HEK293 (cell line): ENCODE measurements at regions not wholly inside any gene's neighbourhood (a gene's known extent, or its start where the extent isn't known, plus 50 kb on each side); places are given as distances from the start of the nearest gene placed in this dataset.

Experiments used
- CTCF ChIA-PET: fragments of 350-600 bp; formaldehyde crosslinking; extraction: SDS; loops from one replicate; lab custom pipeline; 2021; ENCODE audit warnings: antibody characterized with exemption; lab: Yijun Ruan, JAX
- POLR2A ChIA-PET: fragments of 300-600 bp; formaldehyde crosslinking; extraction: SDS; loops from one replicate; lab custom pipeline; 2020; ENCODE audit warnings: antibody characterized with exemption, inconsistent platforms; lab: Yijun Ruan, JAX
- H3K27ac ChIP-seq: fragments of 200-500 bp; sonication (Bioruptor generic); 2 replicates; pipeline ENCODE4 v1.5.1; 2014; ENCODE audit warnings: low read depth, low read length, control low read depth, inconsistent platforms; ENCODE audit errors: extremely low read depth
- H3K36me3 ChIP-seq, 2 experiments: fragments of 200-500 bp in 1 of 2; sonication (Bioruptor generic) in 1 of 2; 1 replicate in 1 of 2; 2 replicates in 1 of 2; pipeline ENCODE4 v1.5.1; 2014 to 2017; ENCODE audit warnings: inconsistent platforms in 2 of 2, low read length in 2 of 2; ENCODE audit not compliant: control insufficient read depth in 2 of 2, insufficient read depth in 1 of 2
- H3K4me1 ChIP-seq: fragments of 200-500 bp; sonication (Bioruptor generic); 2 replicates; pipeline ENCODE4 v1.5.1; 2014; ENCODE audit warnings: mild to moderate bottlenecking, low read length, inconsistent platforms; ENCODE audit not compliant: control insufficient read depth, insufficient read depth
- H3K4me3 ChIP-seq: 2 replicates; pipeline ENCODE4 v1.5.1; 2011; ENCODE audit warnings: low read depth, mild to moderate bottlenecking, control low read depth, low read length, moderate library complexity
- H3K9me3 ChIP-seq: fragments of 200-500 bp; sonication (Bioruptor generic); 2 replicates; pipeline ENCODE4 v1.5.1; 2014; ENCODE audit warnings: low read depth, low read length, inconsistent platforms; ENCODE audit not compliant: control insufficient read depth, insufficient read depth
- BCL11B ChIP-seq: fragments of 450-650 bp; formaldehyde crosslinking; IDR thresholded peaks from 2 replicates; pipeline ENCODE4 v1.5.1; 2016; ENCODE audit warnings: low read depth, missing biosample characterization, missing genetic modification characterization
- GFI1B ChIP-seq: fragments of 450-650 bp; formaldehyde crosslinking; IDR thresholded peaks from 2 replicates; pipeline ENCODE4 v1.5.1; 2016; ENCODE audit warnings: missing biosample characterization, missing genetic modification characterization
- GLIS1 ChIP-seq: fragments of 450-650 bp; formaldehyde crosslinking; IDR thresholded peaks from 2 replicates; pipeline ENCODE4 v1.5.1; 2016; ENCODE audit warnings: missing biosample characterization, missing genetic modification characterization
- IKZF3 ChIP-seq: fragments of 450-650 bp; IDR thresholded peaks from 2 replicates; pipeline ENCODE4 v1.5.0; 2018; ENCODE audit warnings: missing biosample characterization, mild to moderate bottlenecking, missing genetic modification characterization, moderate library complexity
- KLF1 ChIP-seq: fragments of 450-650 bp; formaldehyde crosslinking; IDR thresholded peaks from 2 replicates; pipeline ENCODE4 v1.5.1; 2016; ENCODE audit warnings: missing biosample characterization, missing genetic modification characterization
- KLF9 ChIP-seq: fragments of 450-650 bp; formaldehyde crosslinking; IDR thresholded peaks from 2 replicates; pipeline ENCODE4 v1.5.1; 2016; ENCODE audit warnings: missing biosample characterization, missing genetic modification characterization, low read depth
- SP7 ChIP-seq: fragments of 450-650 bp; formaldehyde crosslinking; IDR thresholded peaks from 2 replicates; pipeline ENCODE4 v1.5.1; 2016; ENCODE audit warnings: missing biosample characterization, missing genetic modification characterization
- WT1 ChIP-seq: fragments of 450-650 bp; formaldehyde crosslinking; IDR thresholded peaks from 2 replicates; pipeline ENCODE4 v1.5.1; 2016; ENCODE audit warnings: missing biosample characterization, missing genetic modification characterization
- YY2 ChIP-seq: fragments of 450-650 bp; formaldehyde crosslinking; IDR thresholded peaks from 2 replicates; pipeline ENCODE4 v1.5.1; 2016; ENCODE audit warnings: missing biosample characterization, missing genetic modification characterization
- ZNF112 ChIP-seq: fragments of 450-650 bp; formaldehyde crosslinking; IDR thresholded peaks from 2 replicates; pipeline ENCODE4 v1.5.0; 2017; ENCODE audit warnings: missing biosample characterization, missing genetic modification characterization
- ZNF138 ChIP-seq: fragments of 450-650 bp; formaldehyde crosslinking; IDR thresholded peaks from 2 replicates; pipeline ENCODE4 v1.5.1; 2016; ENCODE audit warnings: missing biosample characterization, missing genetic modification characterization, borderline replicate concordance
- ZNF140 ChIP-seq: fragments of 450-650 bp; formaldehyde crosslinking; IDR thresholded peaks from 2 replicates; pipeline ENCODE4 v1.5.1; 2016; ENCODE audit warnings: missing biosample characterization, missing genetic modification characterization
- ZNF221 ChIP-seq: fragments of 450-650 bp; formaldehyde crosslinking; IDR thresholded peaks from 2 replicates; pipeline ENCODE4 v1.5.1; 2017; ENCODE audit warnings: missing biosample characterization, missing genetic modification characterization, borderline replicate concordance
- ZNF24 ChIP-seq: fragments of 450-650 bp; formaldehyde crosslinking; IDR thresholded peaks from 2 replicates; pipeline ENCODE4 v1.5.1; 2016; ENCODE audit warnings: missing biosample characterization, missing genetic modification characterization
- ZNF292 ChIP-seq: fragments of 450-650 bp; formaldehyde crosslinking; IDR thresholded peaks from 2 replicates; pipeline ENCODE4 v1.5.1; 2016; ENCODE audit warnings: low read depth, missing biosample characterization, missing genetic modification characterization, borderline replicate concordance
- ZNF324 ChIP-seq: fragments of 450-650 bp; formaldehyde crosslinking; IDR thresholded peaks from 2 replicates; pipeline ENCODE4 v1.5.1; 2016; ENCODE audit warnings: missing biosample characterization, missing genetic modification characterization
- ZNF335 ChIP-seq: fragments of 450-650 bp; formaldehyde crosslinking; conservative IDR thresholded peaks from 2 replicates; pipeline ENCODE4 v1.5.1; 2016; ENCODE audit warnings: missing biosample characterization, missing genetic modification characterization
- ZNF660 ChIP-seq: fragments of 450-650 bp; IDR thresholded peaks from 2 replicates; pipeline ENCODE4 v1.5.1; 2018; ENCODE audit warnings: missing biosample characterization, mild to moderate bottlenecking, missing genetic modification characterization
- ZNF791 ChIP-seq: fragments of 450-650 bp; formaldehyde crosslinking; IDR thresholded peaks from 2 replicates; pipeline ENCODE4 v1.5.1; 2016; ENCODE audit warnings: missing biosample characterization, missing genetic modification characterization
- ZNF830 ChIP-seq: fragments of 450-650 bp; IDR thresholded peaks from 2 replicates; pipeline ENCODE4 v1.5.0; 2018; ENCODE audit warnings: missing biosample characterization, missing genetic modification characterization, low read depth, mild to moderate bottlenecking, moderate library complexity
- TF ChIP-seq, protein P1 (sequence below): fragments of 450-650 bp; formaldehyde crosslinking; IDR thresholded peaks from 2 replicates; pipeline ENCODE4 v1.5.1; 2016; ENCODE audit warnings: missing biosample characterization, missing genetic modification characterization
- TF ChIP-seq, protein P2 (sequence below): fragments of 450-650 bp; formaldehyde crosslinking; IDR thresholded peaks from 2 replicates; pipeline ENCODE4 v1.5.1; 2016; ENCODE audit warnings: missing biosample characterization, missing genetic modification characterization, borderline replicate concordance
- TF ChIP-seq, protein P3 (sequence below): fragments of 450-650 bp; formaldehyde crosslinking; IDR thresholded peaks from 2 replicates; pipeline ENCODE4 v1.5.1; 2016; ENCODE audit warnings: missing biosample characterization, missing genetic modification characterization

DNA sequence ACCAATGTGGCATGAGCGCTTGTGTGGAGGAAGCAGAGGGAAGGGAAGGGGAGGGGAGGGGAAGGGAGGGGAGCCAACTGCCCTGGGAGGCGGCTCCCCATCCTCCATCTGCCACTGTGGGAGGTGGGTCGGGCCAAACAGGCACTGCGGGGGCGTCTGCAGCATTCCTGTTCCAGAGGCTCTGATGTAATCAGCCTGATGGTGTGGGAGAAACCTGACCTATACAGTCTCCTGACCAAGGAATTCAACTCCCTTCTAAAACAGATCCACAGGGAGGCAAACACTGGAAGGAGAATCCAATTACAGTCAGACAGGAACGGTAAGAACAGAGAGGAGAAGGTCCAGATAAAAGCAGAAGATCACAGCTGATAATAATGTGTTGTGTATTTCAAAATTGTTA, 88.8 kb downstream of the CD8B2 start (continued):
- TF ChIP-seq, protein P1, sequence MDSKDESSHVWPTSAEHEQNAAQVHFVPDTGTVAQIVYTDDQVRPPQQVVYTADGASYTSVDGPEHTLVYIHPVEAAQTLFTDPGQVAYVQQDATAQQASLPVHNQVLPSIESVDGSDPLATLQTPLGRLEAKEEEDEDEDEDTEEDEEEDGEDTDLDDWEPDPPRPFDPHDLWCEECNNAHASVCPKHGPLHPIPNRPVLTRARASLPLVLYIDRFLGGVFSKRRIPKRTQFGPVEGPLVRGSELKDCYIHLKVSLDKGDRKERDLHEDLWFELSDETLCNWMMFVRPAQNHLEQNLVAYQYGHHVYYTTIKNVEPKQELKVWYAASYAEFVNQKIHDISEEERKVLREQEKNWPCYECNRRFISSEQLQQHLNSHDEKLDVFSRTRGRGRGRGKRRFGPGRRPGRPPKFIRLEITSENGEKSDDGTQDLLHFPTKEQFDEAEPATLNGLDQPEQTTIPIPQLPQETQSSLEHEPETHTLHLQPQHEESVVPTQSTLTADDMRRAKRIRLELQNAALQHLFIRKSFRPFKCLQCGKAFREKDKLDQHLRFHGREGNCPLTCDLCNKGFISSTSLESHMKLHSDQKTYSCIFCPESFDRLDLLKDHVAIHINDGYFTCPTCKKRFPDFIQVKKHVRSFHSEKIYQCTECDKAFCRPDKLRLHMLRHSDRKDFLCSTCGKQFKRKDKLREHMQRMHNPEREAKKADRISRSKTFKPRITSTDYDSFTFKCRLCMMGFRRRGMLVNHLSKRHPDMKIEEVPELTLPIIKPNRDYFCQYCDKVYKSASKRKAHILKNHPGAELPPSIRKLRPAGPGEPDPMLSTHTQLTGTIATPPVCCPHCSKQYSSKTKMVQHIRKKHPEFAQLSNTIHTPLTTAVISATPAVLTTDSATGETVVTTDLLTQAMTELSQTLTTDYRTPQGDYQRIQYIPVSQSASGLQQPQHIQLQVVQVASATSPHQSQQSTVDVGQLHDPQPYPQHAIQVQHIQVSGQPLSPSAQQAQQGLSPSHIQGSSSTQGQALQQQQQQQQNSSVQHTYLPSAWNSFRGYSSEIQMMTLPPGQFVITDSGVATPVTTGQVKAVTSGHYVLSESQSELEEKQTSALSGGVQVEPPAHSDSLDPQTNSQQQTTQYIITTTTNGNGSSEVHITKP (tag by site-specific recombination), result peak; percentile 69
- 0 out of 2 replicates have a peak, but pooled peaks have one; percentile 40 for TF ChIP-seq WT1 (tag by site-specific recombination)
- TF ChIP-seq ZNF221, result no peak
- TF ChIP-seq GLIS1, result peak; percentile 97
- TF ChIP-seq ZNF140 (tag by site-specific recombination), result no peak
- TF ChIP-seq, protein P2, sequence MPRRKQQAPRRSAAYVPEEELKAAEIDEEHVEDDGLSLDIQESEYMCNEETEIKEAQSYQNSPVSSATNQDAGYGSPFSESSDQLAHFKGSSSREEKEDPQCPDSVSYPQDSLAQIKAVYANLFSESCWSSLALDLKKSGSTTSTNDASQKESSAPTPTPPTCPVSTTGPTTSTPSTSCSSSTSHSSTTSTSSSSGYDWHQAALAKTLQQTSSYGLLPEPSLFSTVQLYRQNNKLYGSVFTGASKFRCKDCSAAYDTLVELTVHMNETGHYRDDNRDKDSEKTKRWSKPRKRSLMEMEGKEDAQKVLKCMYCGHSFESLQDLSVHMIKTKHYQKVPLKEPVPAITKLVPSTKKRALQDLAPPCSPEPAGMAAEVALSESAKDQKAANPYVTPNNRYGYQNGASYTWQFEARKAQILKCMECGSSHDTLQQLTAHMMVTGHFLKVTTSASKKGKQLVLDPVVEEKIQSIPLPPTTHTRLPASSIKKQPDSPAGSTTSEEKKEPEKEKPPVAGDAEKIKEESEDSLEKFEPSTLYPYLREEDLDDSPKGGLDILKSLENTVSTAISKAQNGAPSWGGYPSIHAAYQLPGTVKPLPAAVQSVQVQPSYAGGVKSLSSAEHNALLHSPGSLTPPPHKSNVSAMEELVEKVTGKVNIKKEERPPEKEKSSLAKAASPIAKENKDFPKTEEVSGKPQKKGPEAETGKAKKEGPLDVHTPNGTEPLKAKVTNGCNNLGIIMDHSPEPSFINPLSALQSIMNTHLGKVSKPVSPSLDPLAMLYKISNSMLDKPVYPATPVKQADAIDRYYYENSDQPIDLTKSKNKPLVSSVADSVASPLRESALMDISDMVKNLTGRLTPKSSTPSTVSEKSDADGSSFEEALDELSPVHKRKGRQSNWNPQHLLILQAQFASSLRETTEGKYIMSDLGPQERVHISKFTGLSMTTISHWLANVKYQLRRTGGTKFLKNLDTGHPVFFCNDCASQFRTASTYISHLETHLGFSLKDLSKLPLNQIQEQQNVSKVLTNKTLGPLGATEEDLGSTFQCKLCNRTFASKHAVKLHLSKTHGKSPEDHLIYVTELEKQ, result no peak

DNA sequence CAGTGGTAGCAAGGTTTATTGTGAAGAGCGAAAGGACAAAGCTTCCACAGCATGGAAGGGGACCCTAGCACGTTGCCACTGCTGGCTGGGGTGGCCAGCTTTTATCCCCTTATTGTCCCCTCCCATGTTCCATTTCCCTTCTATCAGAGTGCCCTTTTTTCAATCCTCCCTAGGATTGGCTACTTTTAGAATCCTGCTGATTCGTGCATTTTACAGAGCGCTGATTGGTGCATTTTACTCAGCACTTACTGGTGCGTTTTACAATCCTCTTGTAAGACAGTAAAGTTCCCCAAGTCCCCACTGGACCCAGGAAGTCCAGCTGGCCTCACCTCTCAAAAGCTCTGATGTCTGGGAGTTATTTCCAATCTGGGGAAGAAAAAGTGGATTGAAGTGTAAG, 90.1 kb downstream of the CD8B2 start:
- ChIA-PET CTCF (interaction anchor here (1.2 kb wide), 1 partner anchor 34 kb away, joined by 3 read pairs; no protein-coding TSS in a partner anchor), POLR2A (no interaction called here)
- Histone ChIP-seq H3K9me3 (no peaks in the 10 kb centered on the region), H3K36me3 (no peaks in the 10 kb centered on the region), H3K4me1 (no peaks in the 10 kb centered on the region), H3K4me3 (no peak overlapping the region), H3K27ac (no peak overlapping the region)
- TF ChIP-seq ZNF292 (tag by site-specific recombination), result no peak
- no peak for TF ChIP-seq GFI1B (tag by site-specific recombination)
- TF ChIP-seq ZNF112 (tag by site-specific recombination), result no peak
- TF ChIP-seq ZNF660, result no peak
- TF ChIP-seq SP7 (tag by site-specific recombination), result no peak
- no peak for TF ChIP-seq BCL11B (tag by site-specific recombination)
- TF ChIP-seq ZNF830 (tag by site-specific recombination), result no peak
- TF ChIP-seq KLF9, result no peak
- TF ChIP-seq IKZF3, result no peak
- TF ChIP-seq YY2 (tag by site-specific recombination), result no peak
- no peak for TF ChIP-seq ZNF138 (tag by site-specific recombination)
- TF ChIP-seq ZNF335 (tag by site-specific recombination), result no peak
- TF ChIP-seq ZNF791, result no peak
- no peak for TF ChIP-seq KLF1
- TF ChIP-seq, protein P3, sequence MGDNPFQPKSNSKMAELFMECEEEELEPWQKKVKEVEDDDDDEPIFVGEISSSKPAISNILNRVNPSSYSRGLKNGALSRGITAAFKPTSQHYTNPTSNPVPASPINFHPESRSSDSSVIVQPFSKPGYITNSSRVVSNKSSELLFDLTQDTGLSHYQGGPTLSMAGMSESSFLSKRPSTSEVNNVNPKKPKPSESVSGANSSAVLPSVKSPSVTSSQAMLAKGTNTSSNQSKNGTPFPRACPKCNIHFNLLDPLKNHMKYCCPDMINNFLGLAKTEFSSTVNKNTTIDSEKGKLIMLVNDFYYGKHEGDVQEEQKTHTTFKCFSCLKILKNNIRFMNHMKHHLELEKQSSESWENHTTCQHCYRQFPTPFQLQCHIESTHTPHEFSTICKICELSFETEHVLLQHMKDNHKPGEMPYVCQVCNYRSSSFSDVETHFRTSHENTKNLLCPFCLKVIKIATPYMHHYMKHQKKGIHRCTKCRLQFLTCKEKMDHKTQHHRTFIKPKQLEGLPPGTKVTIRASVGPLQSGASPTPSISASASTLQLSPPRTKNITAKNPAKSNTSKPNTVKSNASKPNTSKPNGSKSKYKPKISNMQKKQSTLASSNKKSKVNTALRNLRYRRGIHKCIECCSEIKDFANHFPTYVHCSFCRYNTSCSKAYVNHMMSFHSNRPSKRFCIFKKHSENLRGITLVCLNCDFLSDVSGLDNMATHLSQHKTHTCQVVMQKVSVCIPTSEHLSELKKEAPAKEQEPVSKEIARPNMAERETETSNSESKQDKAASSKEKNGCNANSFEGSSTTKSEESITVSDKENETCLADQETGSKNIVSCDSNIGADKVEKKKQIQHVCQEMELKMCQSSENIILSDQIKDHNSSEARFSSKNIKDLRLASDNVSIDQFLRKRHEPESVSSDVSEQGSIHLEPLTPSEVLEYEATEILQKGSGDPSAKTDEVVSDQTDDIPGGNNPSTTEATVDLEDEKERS (tag by site-specific recombination), result no peak
- TF ChIP-seq ZNF24 (tag by site-specific recombination), result no peak
- no peak for TF ChIP-seq ZNF324 (tag by site-specific recombination)
